ENCODE measurements at regions not wholly inside any gene's neighbourhood (a gene's known extent, or its start where the extent isn't known, plus 50 kb on each side); places are given as distances from the start of the nearest gene placed in this dataset.
A peak's percentile ranks its signal among the peaks of the same experiment; 100 is the strongest.

DNA sequence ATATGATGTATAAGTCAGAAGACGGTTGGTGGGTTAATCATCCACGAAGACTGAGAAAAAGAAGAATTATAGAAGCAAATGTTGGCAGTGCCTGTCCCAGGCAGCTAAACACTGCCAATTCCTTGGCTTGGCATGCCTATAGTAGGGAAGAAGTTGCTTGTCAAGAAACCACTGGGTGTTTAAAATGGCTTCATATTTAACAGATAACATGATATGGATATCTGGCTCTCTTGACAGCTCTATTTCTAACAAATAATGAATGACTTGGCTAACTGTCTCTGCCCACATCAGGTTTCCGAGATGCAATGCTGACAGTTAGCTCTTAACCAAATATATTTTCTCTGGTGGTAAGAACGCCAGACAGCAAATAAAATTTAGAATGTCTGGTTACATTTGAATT lies 341.7 kb upstream of the KCNMB2 start:
- Histone ChIP-seq H3K79me1 (ENCODE audit: low read length) (no peaks in the 10 kb centered on the region), H3K27ac (ENCODE audit: low read depth, low read length) (no peak overlapping the region), H2AFZ (ENCODE audit: insufficient read depth, low read length, poor library complexity) (no peak overlapping the region), H3K4me2 (ENCODE audit: low read length) (no peak overlapping the region), H3K18ac (ENCODE audit: low read length) (no peak overlapping the region), H2BK120ac (ENCODE audit: insufficient read depth, low read length, poor library complexity) (no peak overlapping the region), H3K23ac (ENCODE audit: low read length) (no peak overlapping the region), H3K4me1 (ENCODE audit: control insufficient read depth in 1 of 2, insufficient read depth in 2 of 2, low read length in 2 of 2) (no peaks in the 10 kb centered on the region), H4K12ac (ENCODE audit: low read depth, low read length) (no peak overlapping the region), H3K27me3 (ENCODE audit: insufficient read depth, low read length) (no peaks in the 10 kb centered on the region), H2AK5ac (ENCODE audit: low read length) (no peak overlapping the region), H3K9me3 (ENCODE audit: insufficient read depth, low read depth, low read length) (no peaks in the 10 kb centered on the region), H4K91ac (ENCODE audit: low read depth, low read length) (no peak overlapping the region), H3K36me3 (ENCODE audit: control insufficient read depth in 1 of 2, insufficient read depth in 2 of 2, low read length in 2 of 2) (no peaks in the 10 kb centered on the region), H3K9ac (ENCODE audit: low read length) (no peak overlapping the region), H2BK12ac (ENCODE audit: low read length) (no peak overlapping the region), H3K79me2 (ENCODE audit: control insufficient read depth, insufficient read depth, low read length, poor library complexity) (no peaks in the 10 kb centered on the region), H3K4ac (ENCODE audit: low read depth, low read length) (no peak overlapping the region), H4K8ac (ENCODE audit: low read depth, low read length) (no peak overlapping the region), H3K4me3 (ENCODE audit: low read depth, low read length) (no peak overlapping the region), H2BK5ac (ENCODE audit: low read depth, low read length, poor library complexity) (no peak overlapping the region), H3K14ac (ENCODE audit: low read length) (no peak overlapping the region)
- WGBS (ENCODE audit: extremely low coverage, insufficient coverage, insufficient read length): no CpG with 5 or more reads among the region's 4 CpGs
- DNase-seq: no peak

DNA sequence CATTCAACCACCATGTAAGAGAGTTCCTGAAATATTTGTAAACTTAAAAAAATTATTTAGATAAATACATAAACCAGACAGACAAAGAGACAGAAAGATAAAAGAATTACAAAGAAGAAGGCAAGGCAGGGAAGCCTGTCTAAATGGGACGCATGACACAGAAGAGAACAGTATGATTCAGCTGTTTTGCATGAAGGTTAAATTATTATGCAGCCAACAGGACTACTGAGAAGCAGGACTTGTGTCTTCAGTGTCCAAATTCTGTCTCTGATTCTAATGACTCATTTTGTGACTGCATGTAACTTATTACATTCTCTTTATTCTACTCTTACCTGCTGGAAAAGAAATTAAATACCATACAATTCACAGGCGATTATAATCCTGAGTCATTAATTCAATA lies 340.4 kb upstream of the KCNMB2 start:
- no peak overlapping the region for H2BK120ac ChIP-seq (ENCODE audit: insufficient read depth, low read length, poor library complexity)
- no peaks in the 10 kb centered on the region for H3K79me2 ChIP-seq (ENCODE audit: control insufficient read depth, insufficient read depth, low read length, poor library complexity)
- no peak overlapping the region for H2AFZ ChIP-seq (ENCODE audit: insufficient read depth, low read length, poor library complexity)
- no peak overlapping the region for H4K8ac ChIP-seq (ENCODE audit: low read depth, low read length)
- H3K27ac ChIP-seq (ENCODE audit: low read depth, low read length): no peak overlapping the region
- H2AK5ac ChIP-seq (ENCODE audit: low read length): no peak overlapping the region
- no peaks in the 10 kb centered on the region for H3K9me3 ChIP-seq (ENCODE audit: insufficient read depth, low read depth, low read length)
- H3K36me3 ChIP-seq (ENCODE audit: control insufficient read depth in 1 of 2, insufficient read depth in 2 of 2, low read length in 2 of 2): no peaks in the 10 kb centered on the region
- H2BK5ac ChIP-seq (ENCODE audit: low read depth, low read length, poor library complexity): no peak overlapping the region
- H3K4me3 ChIP-seq (ENCODE audit: low read depth, low read length): no peak overlapping the region
- H3K9ac ChIP-seq (ENCODE audit: low read length): no peak overlapping the region
- H2BK12ac ChIP-seq (ENCODE audit: low read length): no peak overlapping the region
- H3K79me1 ChIP-seq (ENCODE audit: low read length): no peaks in the 10 kb centered on the region
- no CpG with 5 or more reads among the region's 2 CpGs for WGBS (ENCODE audit: extremely low coverage, insufficient coverage, insufficient read length)
- H3K4me2 ChIP-seq (ENCODE audit: low read length): no peak overlapping the region
- H4K91ac ChIP-seq (ENCODE audit: low read depth, low read length): no peak overlapping the region
- no peak overlapping the region for H3K18ac ChIP-seq (ENCODE audit: low read length)
- H3K23ac ChIP-seq (ENCODE audit: low read length): no peak overlapping the region
- H3K27me3 ChIP-seq (ENCODE audit: insufficient read depth, low read length): no peaks in the 10 kb centered on the region
- H3K14ac ChIP-seq (ENCODE audit: low read length): no peak overlapping the region
- no peak overlapping the region for H4K12ac ChIP-seq (ENCODE audit: low read depth, low read length)
- no peak for DNase-seq
- no peak overlapping the region for H3K4ac ChIP-seq (ENCODE audit: low read depth, low read length)
- H3K4me1 ChIP-seq (ENCODE audit: control insufficient read depth in 1 of 2, insufficient read depth in 2 of 2, low read length in 2 of 2): no peaks in the 10 kb centered on the region

DNA sequence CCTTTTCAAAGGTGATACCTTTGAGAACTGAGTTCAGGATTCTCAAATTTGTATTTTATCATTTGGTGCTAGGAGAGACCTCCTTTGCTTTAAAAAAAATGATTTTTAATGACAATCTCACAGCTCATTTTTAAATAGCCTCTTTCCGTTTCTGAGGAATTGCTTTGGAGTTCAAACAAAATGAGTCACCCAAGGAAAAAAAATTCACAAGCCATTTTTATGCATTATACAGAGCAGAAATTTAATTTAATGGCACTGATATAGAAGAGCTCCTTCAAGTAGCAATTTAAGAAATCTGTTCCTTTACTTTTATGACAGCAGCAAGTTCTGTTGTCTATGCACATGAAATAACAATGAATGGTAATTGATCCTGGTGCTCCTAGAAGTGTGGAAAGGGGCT lies 337.9 kb upstream of the KCNMB2 start:
- H3K79me1 ChIP-seq (ENCODE audit: low read length): no peaks in the 10 kb centered on the region
- no peak overlapping the region for H3K18ac ChIP-seq (ENCODE audit: low read length)
- H2BK12ac ChIP-seq (ENCODE audit: low read length): no peak overlapping the region
- no peak overlapping the region for H4K91ac ChIP-seq (ENCODE audit: low read depth, low read length)
- no peak overlapping the region for H2AFZ ChIP-seq (ENCODE audit: insufficient read depth, low read length, poor library complexity)
- no peak overlapping the region for H4K8ac ChIP-seq (ENCODE audit: low read depth, low read length)
- H3K23ac ChIP-seq (ENCODE audit: low read length): no peak overlapping the region
- no peak overlapping the region for H3K4me3 ChIP-seq (ENCODE audit: low read depth, low read length)
- peak in 1 of 2 donors; percentile 23 for DNase-seq
- no CpG with 5 or more reads among the region's 1 CpG for WGBS (ENCODE audit: extremely low coverage, insufficient coverage, insufficient read length)
- no peak overlapping the region for H2BK5ac ChIP-seq (ENCODE audit: low read depth, low read length, poor library complexity)
- H3K27ac ChIP-seq (ENCODE audit: low read depth, low read length): no peak overlapping the region
- no peaks in the 10 kb centered on the region for H3K79me2 ChIP-seq (ENCODE audit: control insufficient read depth, insufficient read depth, low read length, poor library complexity)
- no peaks in the 10 kb centered on the region for H3K27me3 ChIP-seq (ENCODE audit: insufficient read depth, low read length)
- H2BK120ac ChIP-seq (ENCODE audit: insufficient read depth, low read length, poor library complexity): no peak overlapping the region
- no peak overlapping the region for H3K14ac ChIP-seq (ENCODE audit: low read length)
- no peak overlapping the region for H3K9ac ChIP-seq (ENCODE audit: low read length)
- H3K4ac ChIP-seq (ENCODE audit: low read depth, low read length): no peak overlapping the region
- no peak overlapping the region for H4K12ac ChIP-seq (ENCODE audit: low read depth, low read length)
- no peak overlapping the region for H3K4me2 ChIP-seq (ENCODE audit: low read length)
- H3K9me3 ChIP-seq (ENCODE audit: insufficient read depth, low read depth, low read length): no peaks in the 10 kb centered on the region
- no peak overlapping the region for H2AK5ac ChIP-seq (ENCODE audit: low read length)
- H3K4me1 ChIP-seq (ENCODE audit: control insufficient read depth in 1 of 2, insufficient read depth in 2 of 2, low read length in 2 of 2): no peaks in the 10 kb centered on the region
- H3K36me3 ChIP-seq (ENCODE audit: control insufficient read depth in 1 of 2, insufficient read depth in 2 of 2, low read length in 2 of 2): no peaks in the 10 kb centered on the region

DNA sequence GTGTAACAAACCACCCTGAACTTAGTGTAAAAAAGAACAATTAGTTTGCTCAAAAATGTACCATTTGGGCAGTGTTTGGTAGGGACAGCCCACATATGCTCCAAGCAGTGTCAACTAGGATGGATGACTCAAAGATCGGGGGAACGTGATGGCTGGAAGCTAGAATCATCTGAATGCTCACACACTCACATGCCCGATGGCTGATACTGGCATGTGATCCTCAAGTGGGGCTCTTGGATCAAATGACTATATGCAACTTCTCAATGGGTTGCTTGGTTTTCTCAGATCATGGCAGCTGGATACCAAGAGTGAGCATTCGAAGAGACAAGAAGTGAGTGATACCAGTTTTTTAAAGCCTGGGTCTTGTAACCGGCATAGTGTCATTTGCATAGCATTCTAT lies 335.9 kb upstream of the KCNMB2 start:
- Histone ChIP-seq H2BK5ac (ENCODE audit: low read depth, low read length, poor library complexity) (no peak overlapping the region), H2BK12ac (ENCODE audit: low read length) (no peak overlapping the region), H3K79me1 (ENCODE audit: low read length) (peaks cover 1% of the 10 kb centered on the region), H3K4me3 (ENCODE audit: low read depth, low read length) (no peak overlapping the region), H3K27me3 (ENCODE audit: insufficient read depth, low read length) (no peaks in the 10 kb centered on the region), H4K8ac (ENCODE audit: low read depth, low read length) (no peak overlapping the region), H4K91ac (ENCODE audit: low read depth, low read length) (no peak overlapping the region), H3K23ac (ENCODE audit: low read length) (no peak overlapping the region), H3K18ac (ENCODE audit: low read length) (no peak overlapping the region), H3K14ac (ENCODE audit: low read length) (no peak overlapping the region), H3K9me3 (ENCODE audit: insufficient read depth, low read depth, low read length) (no peaks in the 10 kb centered on the region), H3K27ac (ENCODE audit: low read depth, low read length) (no peak overlapping the region), H3K4me1 (ENCODE audit: control insufficient read depth in 1 of 2, insufficient read depth in 2 of 2, low read length in 2 of 2) (no peaks in the 10 kb centered on the region), H3K9ac (ENCODE audit: low read length) (no peak overlapping the region), H4K12ac (ENCODE audit: low read depth, low read length) (no peak overlapping the region), H2AFZ (ENCODE audit: insufficient read depth, low read length, poor library complexity) (no peak overlapping the region), H2AK5ac (ENCODE audit: low read length) (no peak overlapping the region), H3K4me2 (ENCODE audit: low read length) (no peak overlapping the region), H2BK120ac (ENCODE audit: insufficient read depth, low read length, poor library complexity) (no peak overlapping the region), H3K79me2 (ENCODE audit: control insufficient read depth, insufficient read depth, low read length, poor library complexity) (no peaks in the 10 kb centered on the region), H3K36me3 (ENCODE audit: control insufficient read depth in 1 of 2, insufficient read depth in 2 of 2, low read length in 2 of 2) (no peaks in the 10 kb centered on the region), H3K4ac (ENCODE audit: low read depth, low read length) (no peak overlapping the region)
- DNase-seq: no peak
- no CpG with 5 or more reads among the region's 5 CpGs for WGBS (ENCODE audit: extremely low coverage, insufficient coverage, insufficient read length)

Data from trophoblast cell (in vitro differentiated cells and primary cell).